GM11168 (cell line): ENCODE measurements at regions not wholly inside any gene's neighbourhood (a gene's known extent, or its start where the extent isn't known, plus 50 kb on each side); places are given as distances from the start of the nearest gene placed in this dataset.
"Not testable (repeated sequence)": the region's sequence is repeated elsewhere in the genome, so short reads cannot be mapped to it uniquely, and the experiment has no call there.

Experiments
- in situ Hi-C: fragments of 300-500 bp; cut with MboI; formaldehyde crosslinking; loops from one replicate; pipeline ENCODE4 v1.12.0; 2022; ENCODE audit warnings: low sequenced_read_pairs; ENCODE audit not compliant: unreplicated experiment

- in situ Hi-C loops: no loop called here
Observed at GRCh38 chr2:138922973-138923563, 142.9 kb upstream of the NXPH2 start.

GRCh38 chr2:138919120-138919747, 139.0 kb upstream of the NXPH2 start:
- in situ Hi-C loops: no loop called here

GRCh38 chr2:138910427-138910826, 130.2 kb upstream of the NXPH2 start:
- in situ Hi-C loops: no loop called here

- in situ Hi-C loops: no loop called here
Observed at GRCh38 chr2:138906549-138906948, 126.4 kb upstream of the NXPH2 start.

GRCh38 chr2:138902239-138902871, 122.2 kb upstream of the NXPH2 start:
- in situ Hi-C loops: no loop called here

GRCh38 chr2:138901530-138901929, 121.3 kb upstream of the NXPH2 start:
- in situ Hi-C loops: no loop called here

GRCh38 chr2:138898855-138899254, 118.7 kb upstream of the NXPH2 start:
- in situ Hi-C loops: no loop called here

- in situ Hi-C loops: no loop called here
Observed at GRCh38 chr2:138897274-138897673, 117.1 kb upstream of the NXPH2 start.

GRCh38 chr2:138893746-138894145, 113.6 kb upstream of the NXPH2 start:
- in situ Hi-C loops: no loop called here

- in situ Hi-C loops: no loop called here
Observed at GRCh38 chr2:138881126-138881525, 100.9 kb upstream of the NXPH2 start.

GRCh38 chr2:138879931-138880330, 99.7 kb upstream of the NXPH2 start:
- in situ Hi-C loops: no loop called here

- in situ Hi-C loops: no loop called here
Observed at GRCh38 chr2:138877421-138877820, 97.2 kb upstream of the NXPH2 start.

- in situ Hi-C loops: no loop called here
Observed at GRCh38 chr2:138874251-138874650, 94.1 kb upstream of the NXPH2 start.

GRCh38 chr2:138872116-138872515, 91.9 kb upstream of the NXPH2 start:
- in situ Hi-C loops: not testable (repeated sequence)

- in situ Hi-C loops: no loop called here
Observed at GRCh38 chr2:138871312-138871711, 91.1 kb upstream of the NXPH2 start.

- in situ Hi-C loops: no loop called here
Observed at GRCh38 chr2:138867341-138867740, 87.2 kb upstream of the NXPH2 start.

GRCh38 chr2:138866797-138867196, 86.6 kb upstream of the NXPH2 start:
- in situ Hi-C loops: no loop called here

- in situ Hi-C loops: no loop called here
Observed at GRCh38 chr2:138853761-138854160, 73.6 kb upstream of the NXPH2 start.

- in situ Hi-C loops: no loop called here
Observed at GRCh38 chr2:138853296-138853695, 73.1 kb upstream of the NXPH2 start.

- in situ Hi-C loops: no loop called here
Observed at GRCh38 chr2:138846216-138846821, 66.1 kb upstream of the NXPH2 start.

GRCh38 chr2:138842341-138842740, 62.2 kb upstream of the NXPH2 start:
- in situ Hi-C loops: no loop called here
